Renal cortex interstitium (tissue), 11 donors: ENCODE measurements at regions not wholly inside any gene's neighbourhood (a gene's known extent, or its start where the extent isn't known, plus 50 kb on each side); places are given as distances from the start of the nearest gene placed in this dataset.
"Not testable (repeated sequence)": the region's sequence is repeated elsewhere in the genome, so short reads cannot be mapped to it uniquely, and the experiment has no call there.

Experiments used
- DNase-seq, 11 donors: peaks; one replicate each; pipeline ENCODE4 v3.0.0-alpha.2; 2013; ENCODE audit warnings: low read depth in 9 of 11, low spot score in 4 of 11; ENCODE audit errors: extremely low read depth in 1 of 11

- not testable (repeated sequence) for DNase-seq
Observed at GRCh38 chr1:145191272-145191675, 50.7 kb downstream of the PPIAL4D start.

GRCh38 chr1:145189543-145190030 lies 52.4 kb downstream of the PPIAL4D start:
- DNase-seq = not testable (repeated sequence)

- DNase-seq = peak in 6 of 11 donors; percentile 8 to 47 (median 26)
Observed at GRCh38 chr1:145188869-145189542, 53.0 kb downstream of the PPIAL4D start.

- not testable (repeated sequence) for DNase-seq
Observed at GRCh38 chr1:145182606-145183413, 59.2 kb downstream of the PPIAL4D start.

GRCh38 chr1:145176285-145176925 lies 65.6 kb downstream of the PPIAL4D start:
- DNase-seq = not testable (repeated sequence)

- DNase-seq = not testable (repeated sequence)
Observed at GRCh38 chr1:145174377-145174776, 67.6 kb downstream of the PPIAL4D start.

GRCh38 chr1:145168220-145168848 lies 72.6 kb downstream of the FAM72D start:
- not testable (repeated sequence) for DNase-seq

- not testable (repeated sequence) for DNase-seq
Observed at GRCh38 chr1:145164360-145164759, 68.6 kb downstream of the FAM72D start.
